OCI-LY1 (cell line): ENCODE measurements at regions not wholly inside any gene's neighbourhood (a gene's known extent, or its start where the extent isn't known, plus 50 kb on each side); places are given as distances from the start of the nearest gene placed in this dataset.

Source experiments
- H2AFZ ChIP-seq: fragments of 200-600 bp; sonication (generic), shearing (Covaris generic); 2 replicates; pipeline ENCODE4 v1.6.0; 2014; ENCODE audit warnings: antibody characterized with exemption, mild to moderate bottlenecking, low read length
- H3F3A ChIP-seq: fragments of 200-600 bp; sonication (generic), shearing (Covaris generic); 2 replicates; pipeline ENCODE4 v1.6.0; 2014; ENCODE audit warnings: mild to moderate bottlenecking, antibody characterized with exemption, low read length, moderate library complexity; ENCODE audit not compliant: insufficient read depth
- H3K27ac ChIP-seq: fragments of 200-600 bp; sonication (generic); 2 replicates; pipeline ENCODE4 v1.5.1; 2014; ENCODE audit warnings: low read length, mixed run types, mild to moderate bottlenecking, low read depth; ENCODE audit not compliant: poor library complexity, severe bottlenecking
- H3K27me3 ChIP-seq: fragments of 200-600 bp; sonication (generic); 2 replicates; pipeline ENCODE4 v1.6.0; 2014; ENCODE audit warnings: antibody characterized with exemption, mild to moderate bottlenecking, low read length, moderate library complexity; ENCODE audit not compliant: insufficient read depth
- H3K36me3 ChIP-seq: fragments of 200-600 bp; sonication (generic); 2 replicates; pipeline ENCODE4 v1.6.1; 2014; ENCODE audit warnings: mild to moderate bottlenecking, antibody characterized with exemption, low read length, moderate library complexity, mixed read lengths; ENCODE audit not compliant: insufficient read depth
- H3K4me1 ChIP-seq: fragments of 200-600 bp; sonication (generic); 2 replicates; pipeline ENCODE4 v1.5.1; 2014; ENCODE audit warnings: mild to moderate bottlenecking, low read length, moderate library complexity; ENCODE audit not compliant: insufficient read depth, severe bottlenecking
- H3K4me2 ChIP-seq: fragments of 200-600 bp; sonication (generic), shearing (Covaris generic); 2 replicates; pipeline ENCODE4 v1.6.1; 2014; ENCODE audit warnings: low read length
- H3K4me3 ChIP-seq: fragments of 200-600 bp; sonication (generic); 2 replicates; pipeline ENCODE4 v1.5.1; 2014; ENCODE audit warnings: low read length, low read depth, mild to moderate bottlenecking, mixed read lengths; ENCODE audit not compliant: poor library complexity, severe bottlenecking
- H3K79me2 ChIP-seq: fragments of 200-600 bp; shearing (Covaris generic); 2 replicates; pipeline ENCODE4 v1.6.1; 2016; ENCODE audit warnings: mixed run types, low read length, mixed read lengths; ENCODE audit not compliant: insufficient read depth
- H3K9ac ChIP-seq: fragments of 200-600 bp; sonication (generic), shearing (Covaris generic); 2 replicates; pipeline ENCODE4 v1.6.1; 2014; ENCODE audit warnings: mild to moderate bottlenecking, low read length, mixed read lengths
- H3K9me2 ChIP-seq: fragments of 200-600 bp; sonication (generic), shearing (Covaris generic); 2 replicates; pipeline ENCODE4 v1.6.1; 2014; ENCODE audit warnings: low read depth, mild to moderate bottlenecking, low read length, mixed read lengths
- H3K9me3 ChIP-seq: fragments of 200-600 bp; shearing (Covaris generic); 2 replicates; pipeline ENCODE4 v1.6.1; 2014; ENCODE audit warnings: low read length, mixed read lengths
- H4K20me1 ChIP-seq: fragments of 200-600 bp; sonication (generic), shearing (Covaris generic); 2 replicates; pipeline ENCODE4 v1.6.0; 2016; ENCODE audit warnings: mild to moderate bottlenecking, low read length; ENCODE audit not compliant: insufficient read depth
- EZH2 ChIP-seq: fragments of 200-600 bp; sonication (generic), shearing (Covaris generic); IDR thresholded peaks from 2 replicates; pipeline ENCODE4 v1.8.0; 2017; ENCODE audit warnings: borderline replicate concordance, mixed run types, mild to moderate bottlenecking, antibody characterized with exemption, low read length, moderate library complexity, mixed read lengths
- TF ChIP-seq, protein P1 (sequence below): fragments of 200-600 bp; sonication (generic), shearing (Covaris generic); IDR thresholded peaks from 2 replicates; pipeline ENCODE4 v1.5.1; 2017; ENCODE audit warnings: mild to moderate bottlenecking, antibody characterized with exemption, low read length, moderate library complexity, mixed read lengths

GRCh38 chr5:99955962-99956361 lies 579.2 kb upstream of the FAM174A start:
- H3K27me3 ChIP-seq, result no peaks in the 10 kb centered on the region
- H3K9me2 ChIP-seq, result no peaks in the 10 kb centered on the region
- H3K4me3 ChIP-seq, result no peak overlapping the region
- H3K27ac ChIP-seq, result no peak overlapping the region
- H4K20me1 ChIP-seq, result no peaks in the 10 kb centered on the region
- H3F3A ChIP-seq, result no peaks in the 10 kb centered on the region
- no peaks in the 10 kb centered on the region for H3K79me2 ChIP-seq
- no peaks in the 10 kb centered on the region for H3K36me3 ChIP-seq
- H3K4me2 ChIP-seq, result no peak overlapping the region
- no peak overlapping the region for H3K9ac ChIP-seq
- H3K4me1 ChIP-seq, result no peaks in the 10 kb centered on the region
- TF ChIP-seq, protein P1, sequence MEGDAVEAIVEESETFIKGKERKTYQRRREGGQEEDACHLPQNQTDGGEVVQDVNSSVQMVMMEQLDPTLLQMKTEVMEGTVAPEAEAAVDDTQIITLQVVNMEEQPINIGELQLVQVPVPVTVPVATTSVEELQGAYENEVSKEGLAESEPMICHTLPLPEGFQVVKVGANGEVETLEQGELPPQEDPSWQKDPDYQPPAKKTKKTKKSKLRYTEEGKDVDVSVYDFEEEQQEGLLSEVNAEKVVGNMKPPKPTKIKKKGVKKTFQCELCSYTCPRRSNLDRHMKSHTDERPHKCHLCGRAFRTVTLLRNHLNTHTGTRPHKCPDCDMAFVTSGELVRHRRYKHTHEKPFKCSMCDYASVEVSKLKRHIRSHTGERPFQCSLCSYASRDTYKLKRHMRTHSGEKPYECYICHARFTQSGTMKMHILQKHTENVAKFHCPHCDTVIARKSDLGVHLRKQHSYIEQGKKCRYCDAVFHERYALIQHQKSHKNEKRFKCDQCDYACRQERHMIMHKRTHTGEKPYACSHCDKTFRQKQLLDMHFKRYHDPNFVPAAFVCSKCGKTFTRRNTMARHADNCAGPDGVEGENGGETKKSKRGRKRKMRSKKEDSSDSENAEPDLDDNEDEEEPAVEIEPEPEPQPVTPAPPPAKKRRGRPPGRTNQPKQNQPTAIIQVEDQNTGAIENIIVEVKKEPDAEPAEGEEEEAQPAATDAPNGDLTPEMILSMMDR, result no peak
- no peak for TF ChIP-seq EZH2
- no peaks in the 10 kb centered on the region for H3K9me3 ChIP-seq
- no peak overlapping the region for H2AFZ ChIP-seq

DNA sequence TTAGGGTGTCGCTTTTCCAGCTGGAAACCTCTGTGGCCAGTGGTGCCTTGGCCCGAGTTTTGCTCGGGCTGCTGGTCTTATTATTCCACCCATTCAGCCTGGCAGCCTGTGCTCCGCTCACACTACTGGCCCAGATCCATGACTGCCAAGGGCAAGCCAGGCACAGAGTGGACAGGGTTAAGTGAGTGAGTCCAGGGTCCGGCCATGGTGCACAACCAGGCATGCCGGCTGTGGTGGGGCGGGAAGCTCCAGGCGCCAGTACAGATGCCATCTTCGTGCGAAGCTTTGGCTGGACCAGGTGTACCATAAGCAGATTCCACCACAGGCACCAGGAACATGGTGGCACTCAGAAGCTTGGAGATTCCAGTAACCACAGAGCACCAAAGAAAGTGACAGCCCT lies 580.2 kb upstream of the FAM174A start:
- Histone ChIP-seq H3F3A (no peaks in the 10 kb centered on the region), H3K9me2 (no peaks in the 10 kb centered on the region), H3K4me1 (no peaks in the 10 kb centered on the region), H3K9me3 (no peaks in the 10 kb centered on the region), H3K4me2 (no peak overlapping the region), H3K9ac (no peak overlapping the region), H3K4me3 (no peak overlapping the region), H2AFZ (no peak overlapping the region), H4K20me1 (no peaks in the 10 kb centered on the region), H3K27ac (no peak overlapping the region), H3K36me3 (no peaks in the 10 kb centered on the region), H3K27me3 (no peaks in the 10 kb centered on the region), H3K79me2 (no peaks in the 10 kb centered on the region)
- TF ChIP-seq, protein P1, result no peak
- TF ChIP-seq EZH2, result no peak

DNA sequence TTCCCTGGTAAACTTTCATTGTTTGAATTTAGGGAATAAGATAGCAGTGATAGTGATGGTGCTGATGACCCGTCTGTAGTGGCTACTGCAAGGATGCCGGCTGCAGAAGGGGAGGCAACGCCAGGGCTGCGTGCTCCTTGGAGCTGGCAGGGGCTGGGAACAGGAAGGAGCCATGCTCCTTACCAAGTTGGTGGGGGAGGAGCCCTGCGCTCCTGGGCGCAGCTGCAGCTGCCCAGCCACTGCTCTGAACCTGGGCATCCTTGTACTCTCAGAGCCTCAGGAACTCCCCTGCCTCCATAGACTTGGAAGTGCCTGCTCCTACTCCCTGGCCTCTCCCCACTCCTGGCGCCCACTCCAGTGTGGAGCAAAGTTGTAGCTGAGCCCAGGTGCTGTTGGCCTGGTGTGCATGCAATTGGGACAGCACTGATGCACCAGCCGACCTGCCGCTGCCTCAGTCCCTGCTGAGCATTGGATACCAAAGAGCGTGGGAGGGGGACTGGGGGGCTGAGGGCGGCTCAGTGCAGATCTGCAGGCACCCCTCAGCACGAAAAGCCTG lies 585.1 kb upstream of the FAM174A start:
- Histone ChIP-seq H2AFZ (no peak overlapping the region), H3K27ac (no peak overlapping the region), H3K79me2 (no peaks in the 10 kb centered on the region), H3K9me2 (no peaks in the 10 kb centered on the region), H4K20me1 (no peaks in the 10 kb centered on the region), H3K9me3 (no peaks in the 10 kb centered on the region), H3F3A (no peaks in the 10 kb centered on the region), H3K4me2 (no peak overlapping the region), H3K27me3 (no peaks in the 10 kb centered on the region), H3K4me3 (no peak overlapping the region), H3K9ac (no peak overlapping the region), H3K4me1 (no peaks in the 10 kb centered on the region), H3K36me3 (no peaks in the 10 kb centered on the region)
- TF ChIP-seq, protein P1, result no peak
- no peak for TF ChIP-seq EZH2
